B cell (primary cell): ENCODE measurements at regions not wholly inside any gene's neighbourhood (a gene's known extent, or its start where the extent isn't known, plus 50 kb on each side); places are given as distances from the start of the nearest gene placed in this dataset.

Source experiments
- CTCF ChIP-seq: fragments of 200-600 bp; IDR thresholded peaks from one replicate; pipeline ENCODE4 v1.8.0; 2022; ENCODE audit warnings: antibody characterized with exemption, mild to moderate bottlenecking
- EZH2 ChIP-seq: IDR thresholded peaks from 2 replicates; pipeline ENCODE4 v1.6.1; 2012; ENCODE audit warnings: borderline replicate concordance, low read depth, mild to moderate bottlenecking, moderate library complexity, low read length; ENCODE audit not compliant: insufficient read depth, poor library complexity, severe bottlenecking

GRCh38 chr12:60279221-60279620 lies 683.4 kb downstream of the SLC16A7 start:
- no peak for TF ChIP-seq CTCF
- no peak for TF ChIP-seq EZH2
